ENCODE measurements at regions not wholly inside any gene's neighbourhood (a gene's known extent, or its start where the extent isn't known, plus 50 kb on each side); places are given as distances from the start of the nearest gene placed in this dataset.
"Not testable (repeated sequence)": the region's sequence is repeated elsewhere in the genome, so short reads cannot be mapped to it uniquely, and the experiment has no call there.

GRCh38 chr2:183840061-183840584 lies 715.9 kb downstream of the NUP35 start:
- Mint-ChIP-seq H3K9me3 (peaks cover 19% of the 10 kb centered on the region), H3K36me3 (ENCODE audit: low read depth) (no peaks in the 10 kb centered on the region), H3K4me3 (no peak overlapping the region), H3K4me1 (ENCODE audit: low read depth) (no peaks in the 10 kb centered on the region), H3K27me3 (no peaks in the 10 kb centered on the region), H3K27ac (no peak overlapping the region)

DNA sequence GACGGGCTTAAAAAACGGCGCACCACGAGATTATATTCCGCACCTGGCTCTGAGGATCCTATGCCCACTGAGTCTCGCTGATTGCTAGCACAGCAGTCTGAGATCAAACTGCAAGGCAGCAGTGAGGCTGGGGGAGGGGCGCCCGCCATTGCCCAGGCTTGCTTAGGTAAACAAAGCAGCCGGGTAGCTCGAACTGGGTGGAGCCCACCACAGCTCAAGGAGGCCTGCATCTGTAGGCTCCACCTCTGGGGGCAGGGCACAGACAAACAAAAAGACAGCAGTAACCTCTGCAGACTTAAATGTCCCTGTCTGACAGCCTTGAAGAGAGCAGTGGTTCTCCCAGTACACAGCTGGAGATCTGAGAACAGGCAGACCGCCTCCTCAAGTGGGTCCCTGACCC lies 725.6 kb downstream of the NUP35 start:
- not testable (repeated sequence) for H3K27me3 Mint-ChIP-seq; H3K4me1 Mint-ChIP-seq (ENCODE audit: low read depth); H3K4me3 Mint-ChIP-seq; H3K36me3 Mint-ChIP-seq (ENCODE audit: low read depth); H3K27ac Mint-ChIP-seq
- H3K9me3 Mint-ChIP-seq, result peaks cover 18% of the 10 kb centered on the region

- Mint-ChIP-seq H3K9me3 (peaks cover 10% of the 10 kb centered on the region), H3K27me3 (no peaks in the 10 kb centered on the region), H3K4me3 (no peak overlapping the region), H3K36me3 (ENCODE audit: low read depth) (no peaks in the 10 kb centered on the region), H3K27ac (no peak overlapping the region), H3K4me1 (ENCODE audit: low read depth) (no peaks in the 10 kb centered on the region)
Measured at GRCh38 chr2:183859129-183859528, 734.9 kb downstream of the NUP35 start.

DNA sequence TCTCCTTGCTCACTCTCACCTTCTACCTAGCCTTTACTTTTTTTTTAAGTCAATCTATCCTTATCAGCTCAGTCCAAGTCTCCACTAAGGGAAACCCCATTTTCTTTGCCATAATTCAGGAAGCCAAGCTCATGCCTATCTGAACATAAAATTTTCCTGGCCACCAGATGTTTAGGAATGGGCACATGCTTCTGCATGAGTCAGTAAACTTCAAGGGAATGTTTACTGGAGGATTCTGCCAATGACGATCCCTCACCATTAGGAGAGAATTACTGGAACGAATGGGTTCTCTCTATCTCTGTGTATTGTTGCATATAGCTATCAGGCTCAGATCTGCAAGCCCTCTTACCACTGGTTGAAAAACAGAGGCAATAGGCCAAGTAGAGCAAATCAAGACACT lies 731.7 kb upstream of the ZNF804A start:
- no peak overlapping the region for H3K27ac Mint-ChIP-seq
- no peaks in the 10 kb centered on the region for H3K4me1 Mint-ChIP-seq (ENCODE audit: low read depth)
- H3K36me3 Mint-ChIP-seq (ENCODE audit: low read depth), result no peaks in the 10 kb centered on the region
- H3K4me3 Mint-ChIP-seq, result no peak overlapping the region
- no peaks in the 10 kb centered on the region for H3K27me3 Mint-ChIP-seq
- peaks cover 4% of the 10 kb centered on the region for H3K9me3 Mint-ChIP-seq

- Mint-ChIP-seq H3K36me3 (ENCODE audit: low read depth) (no peaks in the 10 kb centered on the region), H3K9me3 (peaks cover 4% of the 10 kb centered on the region), H3K27ac (no peak overlapping the region), H3K27me3 (no peaks in the 10 kb centered on the region), H3K4me3 (no peak overlapping the region), H3K4me1 (ENCODE audit: low read depth) (no peaks in the 10 kb centered on the region)
Measured at GRCh38 chr2:183867206-183867605, 731.1 kb upstream of the ZNF804A start.

DNA sequence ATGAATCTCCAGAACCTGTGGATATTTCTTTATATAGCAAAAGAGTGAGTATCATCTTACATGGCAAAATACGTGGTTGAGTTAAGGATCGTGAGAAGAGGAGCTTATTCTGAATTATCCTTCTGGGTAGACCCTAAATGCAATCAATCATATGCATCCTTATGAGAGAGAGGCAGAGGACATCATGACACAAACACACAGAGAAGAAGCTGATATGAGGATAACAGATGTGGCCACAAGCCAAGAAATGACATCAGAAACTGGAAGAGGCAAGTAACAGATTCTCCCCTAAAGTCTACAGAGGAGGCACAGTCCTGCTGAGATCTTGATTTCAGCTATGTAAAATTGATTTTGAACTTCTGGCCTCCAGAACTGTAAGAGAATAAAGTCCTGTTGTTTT lies 730.2 kb upstream of the ZNF804A start:
- no peak overlapping the region for H3K27ac Mint-ChIP-seq
- H3K4me3 Mint-ChIP-seq, result no peak overlapping the region
- H3K27me3 Mint-ChIP-seq, result no peaks in the 10 kb centered on the region
- no peaks in the 10 kb centered on the region for H3K36me3 Mint-ChIP-seq (ENCODE audit: low read depth)
- H3K4me1 Mint-ChIP-seq (ENCODE audit: low read depth), result no peaks in the 10 kb centered on the region
- H3K9me3 Mint-ChIP-seq, result peaks cover 5% of the 10 kb centered on the region

- Mint-ChIP-seq H3K9me3 (peaks cover 8% of the 10 kb centered on the region), H3K36me3 (ENCODE audit: low read depth) (no peaks in the 10 kb centered on the region), H3K27me3 (no peaks in the 10 kb centered on the region), H3K4me3 (no peak overlapping the region), H3K27ac (no peak overlapping the region), H3K4me1 (ENCODE audit: low read depth) (no peaks in the 10 kb centered on the region)
Measured at GRCh38 chr2:183868707-183869106, 729.6 kb upstream of the ZNF804A start.

- no peaks in the 10 kb centered on the region for H3K36me3 Mint-ChIP-seq (ENCODE audit: low read depth)
- no peaks in the 10 kb centered on the region for H3K27me3 Mint-ChIP-seq
- no peak overlapping the region for H3K4me3 Mint-ChIP-seq
- no peaks in the 10 kb centered on the region for H3K4me1 Mint-ChIP-seq (ENCODE audit: low read depth)
- peaks cover 16% of the 10 kb centered on the region for H3K9me3 Mint-ChIP-seq
- no peak overlapping the region for H3K27ac Mint-ChIP-seq
Measured at GRCh38 chr2:183872131-183872530, 726.2 kb upstream of the ZNF804A start.

- Mint-ChIP-seq H3K4me3 (no peak overlapping the region), H3K36me3 (ENCODE audit: low read depth) (no peaks in the 10 kb centered on the region), H3K9me3 (peaks cover 19% of the 10 kb centered on the region), H3K27me3 (no peaks in the 10 kb centered on the region), H3K4me1 (ENCODE audit: low read depth) (no peaks in the 10 kb centered on the region), H3K27ac (no peak overlapping the region)
Measured at GRCh38 chr2:183881978-183882377, 716.4 kb upstream of the ZNF804A start.

- Mint-ChIP-seq H3K27ac (no peak overlapping the region), H3K36me3 (ENCODE audit: low read depth) (no peaks in the 10 kb centered on the region), H3K27me3 (no peaks in the 10 kb centered on the region)
Measured at GRCh38 chr2:183892315-183892941, 705.9 kb upstream of the ZNF804A start.

DNA sequence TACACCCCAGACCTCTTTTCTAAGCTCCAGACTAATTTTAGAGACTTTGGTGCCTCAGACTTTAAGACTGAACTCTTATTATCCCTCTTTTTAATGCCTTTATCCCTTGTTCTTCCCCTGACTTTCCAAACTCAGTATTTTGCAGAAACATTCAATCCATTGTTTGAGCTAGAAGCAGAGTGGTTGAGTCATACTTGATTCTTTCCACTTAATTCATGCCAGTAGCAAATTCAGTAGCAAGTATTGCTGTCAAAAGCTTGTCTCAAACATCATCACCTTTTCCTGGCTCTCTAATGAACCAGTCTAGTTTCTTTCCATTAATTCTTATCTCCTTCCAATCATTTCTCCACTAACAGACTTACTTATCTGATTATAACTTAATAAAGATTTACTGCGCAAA lies 699.7 kb upstream of the ZNF804A start:
- no peaks in the 10 kb centered on the region for H3K4me1 Mint-ChIP-seq (ENCODE audit: low read depth)
- no peak overlapping the region for H3K27ac Mint-ChIP-seq
- H3K4me3 Mint-ChIP-seq, result no peak overlapping the region
- peaks cover 4% of the 10 kb centered on the region for H3K9me3 Mint-ChIP-seq
- no peaks in the 10 kb centered on the region for H3K27me3 Mint-ChIP-seq
- no peaks in the 10 kb centered on the region for H3K36me3 Mint-ChIP-seq (ENCODE audit: low read depth)

More at GRCh38 chr2:183892315-183892941, 705.9 kb upstream of the ZNF804A start:
- no peaks in the 10 kb centered on the region for H3K9me3 Mint-ChIP-seq
- no peaks in the 10 kb centered on the region for H3K4me1 Mint-ChIP-seq (ENCODE audit: low read depth)
- no peak overlapping the region for H3K4me3 Mint-ChIP-seq

DNA sequence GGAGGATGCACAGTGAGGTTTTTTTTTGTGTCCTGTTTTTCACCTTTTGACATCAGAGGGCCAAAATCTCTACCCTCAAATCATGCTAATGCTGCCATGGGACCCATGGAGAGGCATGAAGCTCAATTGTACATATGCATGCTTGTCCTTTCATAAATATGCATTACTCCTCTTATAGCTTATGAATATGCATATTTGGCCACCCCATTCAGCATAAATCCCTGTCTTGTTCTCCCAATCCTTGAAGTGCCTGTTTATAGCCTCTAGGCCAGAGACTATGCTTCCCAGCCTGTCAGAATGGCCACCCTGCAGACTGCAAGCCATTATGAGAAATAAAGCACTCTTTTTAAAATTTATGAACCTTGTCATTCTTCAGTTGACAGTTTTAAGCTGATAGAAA lies 696.4 kb upstream of the ZNF804A start:
- Mint-ChIP-seq H3K36me3 (ENCODE audit: low read depth) (no peaks in the 10 kb centered on the region), H3K27me3 (no peaks in the 10 kb centered on the region), H3K27ac (no peak overlapping the region), H3K9me3 (peaks cover 4% of the 10 kb centered on the region), H3K4me3 (no peak overlapping the region), H3K4me1 (ENCODE audit: low read depth) (no peaks in the 10 kb centered on the region)

GRCh38 chr2:183903026-183903425 lies 695.3 kb upstream of the ZNF804A start:
- Mint-ChIP-seq H3K4me1 (ENCODE audit: low read depth) (no peaks in the 10 kb centered on the region), H3K36me3 (ENCODE audit: low read depth) (no peaks in the 10 kb centered on the region), H3K4me3 (no peak overlapping the region), H3K9me3 (peaks cover 4% of the 10 kb centered on the region), H3K27ac (no peak overlapping the region), H3K27me3 (no peaks in the 10 kb centered on the region)

DNA sequence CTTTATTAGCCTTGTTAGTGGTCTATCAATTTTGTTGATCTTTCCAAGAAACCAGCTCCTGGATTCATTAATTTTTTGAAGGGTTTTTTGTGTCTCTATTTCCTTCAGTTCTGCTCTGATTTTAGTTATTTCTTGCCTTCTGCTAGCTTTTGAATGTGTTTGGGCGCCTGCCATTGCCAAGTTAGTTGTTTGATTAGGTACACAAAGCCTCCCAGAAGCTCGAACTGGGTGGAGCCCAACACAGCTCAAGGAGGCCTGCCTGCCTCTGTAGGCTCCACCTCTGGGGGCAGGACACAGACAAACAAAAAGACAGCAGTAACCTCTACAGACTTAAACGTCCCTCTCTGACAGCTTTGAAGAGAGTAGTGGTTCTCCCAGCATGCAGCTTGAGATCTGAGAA lies 682.3 kb upstream of the ZNF804A start:
- H3K9me3 Mint-ChIP-seq; H3K36me3 Mint-ChIP-seq (ENCODE audit: low read depth); H3K27me3 Mint-ChIP-seq; H3K4me3 Mint-ChIP-seq; H3K4me1 Mint-ChIP-seq (ENCODE audit: low read depth); H3K27ac Mint-ChIP-seq: not testable (repeated sequence)

GRCh38 chr2:183919167-183919566 lies 679.2 kb upstream of the ZNF804A start:
- Mint-ChIP-seq H3K4me1 (ENCODE audit: low read depth) (no peaks in the 10 kb centered on the region), H3K9me3 (no peaks in the 10 kb centered on the region), H3K27ac (no peak overlapping the region), H3K4me3 (no peak overlapping the region), H3K27me3 (no peaks in the 10 kb centered on the region), H3K36me3 (ENCODE audit: low read depth) (no peaks in the 10 kb centered on the region)

DNA sequence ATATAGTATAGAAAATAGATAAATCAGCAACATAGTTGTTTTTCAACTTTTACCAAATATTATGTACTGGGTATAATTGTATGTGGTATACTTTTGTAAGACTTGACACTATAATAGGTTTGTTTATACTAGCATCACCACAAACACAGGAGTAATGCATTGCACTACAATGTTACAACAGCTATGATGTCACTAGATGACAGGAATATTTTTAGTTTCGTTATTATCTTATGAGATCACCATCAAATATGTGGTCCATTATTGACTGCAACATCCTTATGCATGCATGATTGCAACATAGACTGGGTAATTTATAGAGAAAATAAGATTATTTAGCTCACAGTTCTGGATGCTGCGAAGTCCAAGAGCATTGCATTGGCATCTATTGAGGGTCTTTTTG lies 678.4 kb upstream of the ZNF804A start:
- Mint-ChIP-seq H3K27ac (no peak overlapping the region), H3K4me1 (ENCODE audit: low read depth) (no peaks in the 10 kb centered on the region), H3K27me3 (no peaks in the 10 kb centered on the region), H3K9me3 (no peaks in the 10 kb centered on the region), H3K4me3 (no peak overlapping the region), H3K36me3 (ENCODE audit: low read depth) (no peaks in the 10 kb centered on the region)

All from stimulated activated naive CD8-positive, alpha-beta T cell treated with anti-CD3 and anti-CD28 coated beads, Interleukin-15, Interleukin-2, amounts not matched to agents 100 ng/mL and 50 ng/mL, for 24 hours (primary cell).